HG02588 (cell line): ENCODE measurements at regions not wholly inside any gene's neighbourhood (a gene's known extent, or its start where the extent isn't known, plus 50 kb on each side); places are given as distances from the start of the nearest gene placed in this dataset.
A peak's percentile ranks its signal among the peaks of the same experiment; 100 is the strongest.

Source experiments
- ATAC-seq: cut with Tn5 transposase; IDR thresholded peaks from one replicate; pipeline ENCODE4 v1.9.1; 2021; ENCODE audit warnings: mild to moderate bottlenecking, moderate library complexity; ENCODE audit not compliant: unreplicated experiment

DNA sequence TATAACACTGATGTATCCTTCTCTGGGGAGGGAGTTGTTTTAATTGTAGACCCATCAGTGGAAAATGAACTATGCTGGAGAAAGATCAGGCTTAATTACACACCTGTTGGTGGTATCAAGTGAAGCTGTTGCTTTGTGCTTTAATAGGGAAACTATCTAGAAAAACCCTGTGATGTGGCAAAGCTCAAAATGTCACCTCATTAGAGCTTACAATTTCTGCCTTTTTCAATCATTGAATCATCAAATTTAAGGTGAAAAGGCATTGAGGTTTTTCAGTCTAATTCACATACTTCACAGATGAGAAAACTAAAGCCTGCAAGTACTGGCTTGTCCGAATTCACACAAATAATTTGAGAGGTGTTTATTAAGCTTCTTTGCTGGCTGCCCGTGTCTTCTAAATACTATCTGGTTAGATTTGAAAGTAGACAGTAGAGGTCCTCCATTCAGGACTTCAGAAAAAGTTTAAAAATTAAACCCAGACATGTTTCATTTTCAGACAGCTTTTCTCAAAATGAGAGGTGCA, 143.3 kb upstream of the MAP3K7 start:
- peak; percentile 86 for ATAC-seq

DNA sequence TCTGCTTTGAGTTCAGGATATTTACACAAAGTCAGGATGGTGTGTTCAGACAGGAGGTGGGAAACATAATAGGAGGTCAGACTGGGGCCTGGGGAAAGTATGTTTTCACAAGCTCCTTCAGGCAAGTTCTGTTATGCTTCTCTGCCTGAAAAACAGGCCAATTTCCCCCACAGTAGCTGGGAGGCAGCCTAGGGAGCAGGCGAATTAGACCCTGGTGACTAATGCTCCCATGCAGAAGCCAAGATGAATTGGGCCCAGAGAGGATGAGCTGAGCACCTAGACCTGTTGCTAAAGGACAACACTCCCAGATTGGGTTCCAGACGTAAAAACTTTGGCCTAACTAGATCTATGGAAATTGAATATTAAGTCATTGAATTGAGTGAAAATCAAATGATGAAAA, 142.2 kb upstream of the MAP3K7 start:
- no peak for ATAC-seq

DNA sequence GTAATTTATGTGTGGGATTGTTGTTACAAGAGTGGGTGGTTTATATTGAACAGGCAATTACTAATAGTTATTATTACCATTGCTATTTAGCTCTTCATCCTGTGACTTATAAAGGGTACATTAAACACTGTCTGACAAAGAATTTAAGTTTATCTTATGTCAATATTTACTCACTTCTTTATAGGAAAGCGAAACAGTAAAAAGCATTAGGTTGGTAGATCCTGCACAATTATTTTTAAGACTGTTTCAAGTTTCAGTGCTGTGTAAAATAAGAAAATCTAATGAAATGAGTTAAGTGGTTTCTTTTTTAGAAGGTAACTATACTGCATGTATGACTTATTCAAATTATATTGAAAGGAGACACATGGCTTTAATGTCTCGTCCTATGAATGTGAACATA, 135.8 kb upstream of the MAP3K7 start:
- ATAC-seq, result no peak

DNA sequence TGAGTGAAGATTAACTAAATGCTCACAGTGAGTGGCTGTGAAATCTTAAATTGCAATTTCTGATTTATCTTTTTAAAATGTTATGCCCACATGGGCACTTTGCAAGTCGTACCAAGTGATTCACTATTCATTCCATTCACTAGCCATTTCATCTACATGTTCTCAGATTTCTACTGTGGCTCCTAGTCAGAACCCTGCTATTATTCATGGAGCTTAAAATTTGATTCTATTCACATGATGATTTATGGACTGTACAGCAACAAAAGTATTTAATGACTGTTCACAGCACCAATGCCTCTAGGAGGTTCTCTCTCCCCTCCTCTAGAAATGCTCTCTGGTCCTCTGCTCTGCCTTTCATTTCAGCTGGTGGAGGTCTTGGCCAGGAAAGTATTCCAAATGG, 133.5 kb upstream of the MAP3K7 start:
- no peak for ATAC-seq

DNA sequence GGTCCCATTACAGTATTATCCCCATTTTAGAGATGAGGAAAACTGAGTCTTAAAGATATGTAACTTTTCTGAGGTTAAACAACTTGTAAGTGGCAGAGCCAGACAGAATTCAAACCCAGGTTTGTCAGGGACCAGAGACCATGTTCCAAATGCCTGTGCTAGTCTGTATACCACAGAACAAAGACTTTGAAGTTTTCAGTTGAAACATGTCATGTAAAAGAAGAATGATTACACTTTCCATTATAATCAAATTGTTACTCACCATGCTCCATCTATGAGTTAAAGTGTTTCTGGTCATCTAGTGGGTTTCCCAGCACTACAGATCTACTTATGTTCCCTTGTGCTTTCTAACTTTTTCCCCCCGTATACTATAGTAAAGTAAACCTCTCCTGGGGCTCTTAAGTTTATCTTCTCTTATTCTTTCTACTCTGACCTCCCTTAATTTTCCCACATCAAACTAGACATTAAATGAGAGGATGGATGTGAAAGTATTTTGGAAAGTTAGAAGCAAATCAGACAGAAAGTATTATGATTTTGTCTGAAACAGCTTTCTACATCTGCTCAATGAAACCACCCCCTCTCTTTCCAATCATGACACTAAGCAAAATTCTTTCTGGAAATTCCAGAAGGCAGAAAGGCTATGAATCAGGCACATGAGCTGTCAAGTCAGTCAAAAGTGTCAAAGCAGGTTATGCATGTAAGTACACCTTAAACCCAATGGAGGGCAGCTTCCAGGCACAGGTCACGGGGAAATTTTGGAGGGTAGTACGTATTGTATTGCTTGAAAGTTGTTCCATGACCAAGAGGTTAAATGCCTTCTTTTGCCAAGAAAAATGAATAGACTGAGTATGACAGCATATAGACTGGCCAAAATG, 132.7 kb upstream of the MAP3K7 start:
- no peak for ATAC-seq

GRCh38 chr6:90716376-90716775, 129.5 kb upstream of the MAP3K7 start:
- no peak for ATAC-seq

DNA sequence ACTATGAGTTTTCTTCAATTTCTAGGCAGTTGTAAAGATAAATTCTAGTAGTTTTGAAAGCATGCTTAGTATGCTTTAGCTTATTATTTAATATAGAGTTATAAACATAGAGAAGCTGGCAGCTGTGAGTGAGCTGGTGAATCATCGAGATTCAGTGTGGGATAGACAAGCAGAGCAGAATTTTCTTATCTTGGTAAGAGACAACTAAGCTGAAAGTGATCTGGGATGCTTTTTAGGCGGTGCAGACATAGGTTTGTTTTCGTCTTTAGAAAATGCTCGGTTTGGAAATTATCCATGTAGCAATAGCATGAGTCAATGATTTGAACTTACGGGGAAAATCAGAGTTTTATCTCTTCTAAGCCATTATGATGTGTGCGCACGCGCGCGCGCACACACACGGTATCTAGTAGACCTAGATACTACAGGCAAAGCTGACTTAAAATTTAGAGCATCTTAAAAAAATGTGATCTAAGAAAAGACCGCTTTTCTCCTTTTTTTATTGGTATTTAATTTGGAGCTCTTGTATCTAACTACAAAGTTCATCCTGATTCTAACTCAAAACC, 128.3 kb upstream of the MAP3K7 start:
- no peak for ATAC-seq

- ATAC-seq, result no peak
Observed at GRCh38 chr6:90714319-90714718, 127.4 kb upstream of the MAP3K7 start.

GRCh38 chr6:90712114-90712513, 125.2 kb upstream of the MAP3K7 start:
- no peak for ATAC-seq

- no peak for ATAC-seq
Observed at GRCh38 chr6:90709431-90709996, 122.6 kb upstream of the MAP3K7 start.

- no peak for ATAC-seq
Observed at GRCh38 chr6:90708206-90708737, 121.4 kb upstream of the MAP3K7 start.

DNA sequence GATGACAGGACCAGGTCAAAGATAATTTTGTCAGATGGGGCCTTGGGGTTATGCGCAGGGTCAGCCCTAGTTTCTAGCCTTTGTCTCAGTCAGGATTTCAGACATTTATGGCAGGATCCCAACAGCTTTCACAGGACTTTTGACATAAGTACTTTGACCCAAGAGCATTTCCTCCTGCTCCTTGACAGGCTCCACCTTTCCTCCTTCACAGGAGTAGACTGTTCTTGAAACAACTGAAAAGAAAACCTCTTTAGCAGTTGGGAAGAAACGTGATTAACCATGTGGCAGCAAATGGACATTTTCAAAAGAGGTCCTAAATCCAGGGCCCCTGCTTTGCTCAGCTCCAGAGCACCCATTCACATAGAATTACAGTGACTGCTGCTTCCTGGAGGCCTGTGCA, 120.4 kb upstream of the MAP3K7 start:
- ATAC-seq, result no peak

GRCh38 chr6:90703336-90703735, 116.5 kb upstream of the MAP3K7 start:
- ATAC-seq, result no peak

- no peak for ATAC-seq
Observed at GRCh38 chr6:90701926-90702325, 115.1 kb upstream of the MAP3K7 start.

- peak; percentile 68 for ATAC-seq
Observed at GRCh38 chr6:90701146-90701781, 114.4 kb upstream of the MAP3K7 start.

DNA sequence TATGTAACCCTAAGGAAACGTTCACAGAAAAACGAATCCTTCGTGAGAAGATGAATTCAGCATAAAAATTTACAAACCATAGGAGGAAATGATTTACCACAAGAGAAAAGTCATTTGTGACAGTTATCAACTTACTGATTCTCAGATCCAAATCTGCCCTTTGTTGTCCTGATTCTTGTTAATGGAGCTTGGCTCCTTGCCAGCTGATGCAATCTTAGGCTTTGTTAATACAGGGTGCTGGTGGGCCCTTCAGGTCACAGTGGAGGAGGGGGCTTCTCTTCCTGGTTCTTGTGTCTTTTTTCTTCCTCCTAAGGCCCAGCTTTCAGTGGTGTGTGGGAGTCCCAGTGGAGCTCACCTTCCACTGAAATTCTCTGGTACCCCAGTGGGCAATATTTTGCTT, 108.4 kb upstream of the MAP3K7 start:
- no peak for ATAC-seq

DNA sequence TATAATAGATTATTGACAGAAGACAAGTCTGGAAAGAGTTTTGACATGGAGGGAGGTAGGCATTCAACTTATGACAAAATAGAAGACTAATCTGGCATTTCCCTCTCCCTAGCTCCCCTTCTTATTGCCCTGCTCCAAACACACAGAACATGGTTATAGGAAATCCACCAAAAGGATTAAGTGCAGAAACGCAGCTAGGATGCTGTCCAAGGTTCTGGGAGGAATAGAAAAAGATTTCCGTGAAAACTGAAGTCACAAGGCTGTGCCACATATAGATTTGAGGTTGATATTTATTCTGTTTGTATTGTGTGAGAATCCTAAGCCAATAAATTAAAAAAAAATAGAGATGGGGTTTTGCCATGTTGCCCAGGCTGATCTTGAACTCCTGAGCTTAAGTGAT, 107.9 kb upstream of the MAP3K7 start:
- ATAC-seq, result no peak

DNA sequence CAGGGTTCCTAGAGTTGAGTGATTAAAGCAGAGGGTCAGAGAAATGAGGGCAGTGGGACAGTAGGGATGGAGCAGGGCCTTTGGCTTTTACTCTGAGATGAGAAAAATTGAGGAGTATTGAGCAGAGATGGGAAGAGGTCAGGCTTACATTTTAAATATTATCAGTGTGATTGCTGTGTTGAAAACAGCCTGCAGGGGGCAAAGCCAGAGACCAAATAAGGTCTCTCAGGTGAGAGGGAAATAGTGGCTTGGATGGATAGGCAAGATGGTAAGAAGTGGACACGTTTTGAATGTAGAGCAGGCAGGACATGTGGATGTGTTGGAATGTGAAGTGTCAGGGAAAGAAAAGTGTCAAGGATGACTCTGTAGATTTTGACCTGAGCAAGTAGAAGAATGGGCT, 105.0 kb upstream of the MAP3K7 start:
- no peak for ATAC-seq

GRCh38 chr6:90689172-90689571, 102.3 kb upstream of the MAP3K7 start:
- ATAC-seq, result no peak

DNA sequence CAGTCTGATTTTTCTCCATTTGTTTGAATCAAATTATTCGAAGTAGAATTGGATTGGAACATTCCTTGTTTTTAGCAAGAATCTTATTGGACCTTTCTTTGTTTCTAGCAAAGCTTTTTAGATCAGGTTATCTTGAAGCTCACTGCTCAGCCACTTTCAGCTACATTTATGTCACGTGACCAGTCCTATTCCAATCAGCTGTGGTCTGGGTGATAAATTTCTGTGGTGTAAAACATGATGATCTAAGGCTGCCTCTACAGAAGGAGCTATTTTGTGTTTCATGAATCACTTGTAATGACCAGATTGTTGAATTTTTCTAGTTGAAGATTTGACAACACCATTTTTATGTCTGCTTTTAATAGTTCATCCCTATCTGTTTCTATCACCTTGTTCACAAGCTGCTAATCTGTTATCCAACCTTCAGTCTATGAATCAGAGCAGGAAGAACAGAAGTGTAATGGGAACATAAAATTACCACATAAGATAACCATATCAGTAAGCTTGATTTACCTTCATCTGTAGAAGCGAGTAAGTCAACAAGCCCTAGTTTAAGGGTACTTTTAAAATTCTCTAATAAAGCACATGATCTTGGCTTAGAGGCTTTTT, 101.0 kb upstream of the MAP3K7 start:
- ATAC-seq, result no peak

GRCh38 chr6:90681863-90682262, 95.0 kb upstream of the MAP3K7 start:
- no peak for ATAC-seq
